K562 (cell line): ENCODE measurements at regions not wholly inside any gene's neighbourhood (a gene's known extent, or its start where the extent isn't known, plus 50 kb on each side); places are given as distances from the start of the nearest gene placed in this dataset.

ENCODE experiments used
- ATAC-seq: fragments of 200-7000 bp; cut with Tn5 transposase; 3 replicates; pipeline ENCODE4 v1.9.1; 2020; ENCODE audit warnings: moderate library complexity
- BruUV-seq: library from RNA; stranded (reverse); fragments of 400-500 nt; replicated peaks from 2 replicates; lab custom pipeline; 2021; lab: Mats Ljungman, UMichigan
- CTCF ChIA-PET: fragments of 300-600 bp; formaldehyde crosslinking; extraction: SDS; loops from one replicate; lab custom pipeline; 2021; ENCODE audit warnings: low intra/inter-chr PET ratio; lab: Yijun Ruan, JAX
- POLR2A ChIA-PET: fragments of 300-600, 350-650 bp; sonication (Branson Sonifier 250); formaldehyde crosslinking; extraction: SDS; loops from one replicate; lab custom pipeline; 2021; ENCODE audit warnings: antibody characterized with exemption, inconsistent platforms; lab: Yijun Ruan, JAX
- DNase-seq, 4 experiments: peaks; one replicate each; pipeline versions ENCODE4 v3.0.0 to v3.0.0-alpha.2; 2011 to 2018; ENCODE audit warnings: low spot score in 3 of 4, mixed read lengths in 3 of 4; ENCODE audit errors: extremely low read depth in 1 of 4
- FAIRE-seq: peaks from 2 replicates; lab custom pipeline; 2011; peaks lifted over from hg19 to GRCh38; lab: Jason Lieb, UNC
- H2AFZ ChIP-seq: 2 replicates; pipeline ENCODE4 v1.6.0; 2011; ENCODE audit warnings: low read depth, low read length, control low read depth, inconsistent platforms
- H3K27ac ChIP-seq: fragments of 200-600 bp; 3 replicates; pipeline ENCODE4 v1.8.0; 2011; ENCODE audit warnings: low read depth, mild to moderate bottlenecking, control low read depth, inconsistent platforms, low read length, moderate library complexity, mixed read lengths; ENCODE audit errors: extremely low read depth
- H3K27me3 ChIP-seq, 2 experiments: fragments of 300-600 bp in 1 of 2; 2 replicates in 1 of 2; 3 replicates in 1 of 2; pipeline versions ENCODE4 v1.6.0 to v1.8.0; 2011; ENCODE audit warnings: inconsistent platforms in 2 of 2, low read length in 2 of 2, mild to moderate bottlenecking in 1 of 2, mixed read lengths in 1 of 2, moderate library complexity in 1 of 2; ENCODE audit not compliant: control insufficient read depth in 2 of 2, insufficient read depth in 2 of 2
- H3K36me3 ChIP-seq: fragments of 300-600 bp; 3 replicates; pipeline ENCODE4 v1.8.0; 2011; ENCODE audit warnings: mild to moderate bottlenecking, low read length, inconsistent platforms; ENCODE audit not compliant: control insufficient read depth, insufficient read depth
- H3K4me1 ChIP-seq, 2 experiments: fragments of 200-600 bp in 1 of 2; replicated peaks in 1 of 2; 2 replicates in 1 of 2; 3 replicates in 1 of 2; pipeline versions ENCODE4 v1.5.1 to v1.8.0; 2011; ENCODE audit warnings: inconsistent platforms in 2 of 2, low read length in 2 of 2, mild to moderate bottlenecking in 1 of 2, mixed read lengths in 1 of 2, moderate library complexity in 1 of 2; ENCODE audit not compliant: control insufficient read depth in 2 of 2, insufficient read depth in 2 of 2
- H3K4me2 ChIP-seq: 2 replicates; pipeline ENCODE4 v1.6.1; 2011; ENCODE audit warnings: low read length, control low read depth, inconsistent platforms, mixed read lengths; ENCODE audit not compliant: insufficient read depth
- H3K4me3 ChIP-seq: fragments of 200-600 bp; sonication (generic), shearing (Covaris generic); 2 replicates; pipeline ENCODE4 v1.5.1; 2016; ENCODE audit warnings: control low read depth, inconsistent platforms
- H3K79me2 ChIP-seq: fragments of 200-600 bp; 3 replicates; pipeline ENCODE4 v1.8.0; 2011; ENCODE audit warnings: low read length, inconsistent platforms; ENCODE audit not compliant: control insufficient read depth, insufficient read depth
- H3K9ac ChIP-seq, 2 experiments: 2 replicates each; pipeline versions ENCODE4 v1.6.0 to v1.6.1; 2011; ENCODE audit warnings: low read depth in 2 of 2, low read length in 2 of 2, control low read depth in 1 of 2, inconsistent platforms in 1 of 2, mild to moderate bottlenecking in 1 of 2, mixed read lengths in 1 of 2; ENCODE audit not compliant: insufficient read depth in 1 of 2
- H3K9me1 ChIP-seq: one replicate; pipeline ENCODE4 v1.6.0; 2011; ENCODE audit warnings: inconsistent platforms, mild to moderate bottlenecking, low read length, moderate library complexity; ENCODE audit not compliant: control insufficient read depth, insufficient read depth
- H3K9me3 ChIP-seq: replicated peaks from 2 replicates; pipeline ENCODE4 v1.5.1; 2011; ENCODE audit warnings: low read depth, low read length, inconsistent platforms; ENCODE audit not compliant: control insufficient read depth, insufficient read depth
- H4K20me1 ChIP-seq: replicated peaks from 2 replicates; pipeline ENCODE4 v1.6.1; 2011; ENCODE audit warnings: low read length, inconsistent platforms, mixed read lengths; ENCODE audit not compliant: control insufficient read depth, insufficient read depth
- ATF7 ChIP-seq: fragments of 450-650 bp; IDR thresholded peaks from 2 replicates; pipeline ENCODE4 v1.7.1; 2014; ENCODE audit warnings: mild to moderate bottlenecking, moderate library complexity
- CREB3 ChIP-seq: fragments of 450-650 bp; conservative IDR thresholded peaks from 2 replicates; pipeline ENCODE4 v1.6.1; 2016; ENCODE audit warnings: missing genetic modification characterization, low read depth, mild to moderate bottlenecking, missing compliant biosample characterization, moderate library complexity
- DNMT1 ChIP-seq: fragments of 450-650 bp; IDR thresholded peaks from 2 replicates; pipeline ENCODE4 v1.6.1; 2016; ENCODE audit warnings: antibody characterized with exemption, mild to moderate bottlenecking
- FOXA3 ChIP-seq, 2 experiments: fragments of 450-650 bp in 1 of 2; sonication (generic) in 1 of 2; formaldehyde crosslinking; IDR thresholded peaks in 1 of 2; conservative IDR thresholded peaks in 1 of 2; 2 replicates each; pipeline versions ENCODE4 v1.4.0 to v1.8.0; 2020 to 2022; ENCODE audit warnings: mild to moderate bottlenecking in 2 of 2, missing genetic modification reagents in 1 of 2
- FOXJ3 ChIP-seq: sonication (generic); formaldehyde crosslinking; IDR thresholded peaks from 2 replicates; pipeline ENCODE4 v1.4.0; 2020; ENCODE audit warnings: mild to moderate bottlenecking, missing genetic modification reagents
- GATA2 ChIP-seq: sonication (generic); formaldehyde crosslinking; IDR thresholded peaks from 2 replicates; pipeline ENCODE4 v1.4.0; 2020; ENCODE audit warnings: mild to moderate bottlenecking, missing genetic modification reagents
- GATAD2B ChIP-seq: fragments of 450-650 bp; IDR thresholded peaks from 2 replicates; pipeline ENCODE4 v1.6.1; 2017; ENCODE audit warnings: mild to moderate bottlenecking, borderline replicate concordance
- KAT2B ChIP-seq: IDR thresholded peaks from one replicate; pipeline ENCODE4 v1.6.1; 2012; ENCODE audit warnings: low read depth, mild to moderate bottlenecking, control low read depth, inconsistent platforms, low read length, moderate library complexity
- MBD2 ChIP-seq: sonication (generic); IDR thresholded peaks from 2 replicates; pipeline ENCODE4 v1.6.1; 2016; ENCODE audit warnings: low read depth, borderline replicate concordance
- MCM5 ChIP-seq: fragments of 450-650 bp; IDR thresholded peaks from 2 replicates; pipeline ENCODE4 v1.6.1; 2016; ENCODE audit warnings: low read depth
- NFE2 ChIP-seq: IDR thresholded peaks from 2 replicates; pipeline ENCODE4 v1.6.1; 2014; ENCODE audit warnings: antibody characterized with exemption, low read depth
- PHF21A ChIP-seq: fragments of 450-650 bp; IDR thresholded peaks from 2 replicates; pipeline ENCODE4 v1.6.1; 2017; ENCODE audit warnings: low read depth, borderline replicate concordance
- POLR2G ChIP-seq: fragments of 200-400 bp; formaldehyde crosslinking; IDR thresholded peaks from 2 replicates; pipeline ENCODE4 v1.6.1; 2017; ENCODE audit warnings: low read depth, mild to moderate bottlenecking, antibody characterized with exemption, low read length, moderate library complexity
- POLR2H ChIP-seq: IDR thresholded peaks from 2 replicates; pipeline ENCODE4 v1.6.1; 2016; ENCODE audit warnings: missing genetic modification characterization, low read depth, mild to moderate bottlenecking, control low read depth, missing compliant biosample characterization, moderate library complexity
- POLR3G ChIP-seq: IDR thresholded peaks from 2 replicates; pipeline ENCODE4 v1.6.1; 2011; ENCODE audit not compliant: insufficient read length, insufficient replicate concordance; ENCODE audit errors: extremely low read depth
- POU5F1 ChIP-seq: fragments of 150-350 bp; IDR thresholded peaks from 2 replicates; pipeline ENCODE4 v1.6.1; 2014; ENCODE audit warnings: borderline replicate concordance, low read length, low read depth, mild to moderate bottlenecking; ENCODE audit not compliant: partially characterized antibody
- SP1 ChIP-seq: sonication (generic); formaldehyde crosslinking; IDR thresholded peaks from 2 replicates; pipeline ENCODE4 v1.8.1; 2022; ENCODE audit warnings: mild to moderate bottlenecking, missing genetic modification reagents
- SREBF2 ChIP-seq: sonication (generic); formaldehyde crosslinking; IDR thresholded peaks from 2 replicates; pipeline ENCODE4 v1.4.0; 2020; ENCODE audit warnings: mild to moderate bottlenecking, missing genetic modification reagents
- SUPT5H ChIP-seq: fragments of 450-650 bp; IDR thresholded peaks from 2 replicates; pipeline ENCODE4 v1.6.1; 2016
- ZBTB33 ChIP-seq: sonication (generic); formaldehyde crosslinking; IDR thresholded peaks from 2 replicates; pipeline ENCODE4 v1.8.1; 2023; ENCODE audit warnings: mild to moderate bottlenecking, missing genetic modification reagents
- ZNF347 ChIP-seq: fragments of 450-650 bp; formaldehyde crosslinking; IDR thresholded peaks from 2 replicates; pipeline ENCODE4 v1.4.0; 2020; ENCODE audit warnings: low read depth, mild to moderate bottlenecking, moderate library complexity
- WGBS: fragments of 100-300 bp; shearing (Covaris generic); methylation state at CpG from one replicate; pipeline ENCODE4 v1.1.6; 2016; ENCODE audit warnings: low coverage, mixed read lengths; ENCODE audit not compliant: insufficient coverage; ENCODE audit errors: missing lambda C conversion rate; 5-methylcytosine and 5-hydroxymethylcytosine counted together
- in situ Hi-C: fragments of 300-500 bp; cut with MboI; formaldehyde crosslinking; loops from 4 replicates; pipeline ENCODE4 v1.15.0; 2018; ENCODE audit warnings: inconsistent platforms, mixed read lengths
- intact Hi-C: fragments of 100-400 bp; cut with micrococcal nuclease; formaldehyde crosslinking; loops from 2 replicates; pipeline ENCODE4 v1.14.2; 2022

- no peak for TF ChIP-seq POU5F1
- no peak for TF ChIP-seq SP1 (CRISPR knock-in tag)
- no peak for TF ChIP-seq FOXJ3 (CRISPR knock-in tag)
- no peak for TF ChIP-seq ZNF347 (CRISPR knock-in tag)
- no peak for TF ChIP-seq DNMT1
Observed at GRCh38 chr7:52876402-52876801, 159.0 kb upstream of the POM121L12 start (continued).

- no peak for DNase-seq
- CTCF ChIA-PET: no interaction called here
- Histone ChIP-seq H3K9ac (no peak overlapping the region), H4K20me1 (no peaks in the 10 kb centered on the region), H3K9me3 (no peaks in the 10 kb centered on the region), H3K27ac (no peak overlapping the region), H3K4me3 (no peak overlapping the region), H3K27me3 (no peaks in the 10 kb centered on the region), H2AFZ (no peak overlapping the region), H3K4me2 (no peak overlapping the region), H3K9me1 (no peaks in the 10 kb centered on the region), H3K4me1 (no peaks in the 10 kb centered on the region), H3K36me3 (no peaks in the 10 kb centered on the region), H3K79me2 (no peaks in the 10 kb centered on the region)
- no peak for FAIRE-seq
- no peak for TF ChIP-seq SUPT5H
- TF ChIP-seq GATAD2B: no peak
- TF ChIP-seq NFE2: no peak
- no peak for TF ChIP-seq POU5F1
- TF ChIP-seq MCM5: no peak
- TF ChIP-seq CREB3 (tag): no peak
- no peak for TF ChIP-seq PHF21A
- no peak for TF ChIP-seq FOXA3 (CRISPR knock-in tag; conservative IDR thresholded peaks at IDR 0.05 in 1 of 2, IDR thresholded peaks at IDR 0.05 in 1 of 2)
- no peak for TF ChIP-seq SREBF2 (CRISPR knock-in tag)
- TF ChIP-seq MBD2: no peak
- TF ChIP-seq ZBTB33 (CRISPR knock-in tag): no peak
- TF ChIP-seq ATF7: no peak
- no peak for TF ChIP-seq POLR3G
- TF ChIP-seq GATA2 (CRISPR knock-in tag): no peak
- no peak for TF ChIP-seq POLR2H (tag)
- TF ChIP-seq KAT2B: no peak
- TF ChIP-seq POLR2G: no peak
- no TSS peak for BruUV-seq
- intact Hi-C loops (no loop called here), in situ Hi-C loops (no loop called here)
- POLR2A ChIA-PET: no interaction called here
- ATAC-seq: no peak
- WGBS: 0% methylated on average over 2 of the region's 2 CpGs
Observed at GRCh38 chr7:52863652-52864051, 171.8 kb upstream of the POM121L12 start.
